K562 (cell line): ENCODE measurements at regions not wholly inside any gene's neighbourhood (a gene's known extent, or its start where the extent isn't known, plus 50 kb on each side); places are given as distances from the start of the nearest gene placed in this dataset.

ENCODE experiments used
- ATAC-seq: fragments of 200-7000 bp; cut with Tn5 transposase; 3 replicates; pipeline ENCODE4 v1.9.1; 2020; ENCODE audit warnings: moderate library complexity
- BruUV-seq: library from RNA; stranded (reverse); fragments of 400-500 nt; replicated peaks from 2 replicates; lab custom pipeline; 2021; lab: Mats Ljungman, UMichigan
- CTCF ChIA-PET: fragments of 300-600 bp; formaldehyde crosslinking; extraction: SDS; loops from one replicate; lab custom pipeline; 2021; ENCODE audit warnings: low intra/inter-chr PET ratio; lab: Yijun Ruan, JAX
- POLR2A ChIA-PET: fragments of 300-600, 350-650 bp; sonication (Branson Sonifier 250); formaldehyde crosslinking; extraction: SDS; loops from one replicate; lab custom pipeline; 2021; ENCODE audit warnings: antibody characterized with exemption, inconsistent platforms; lab: Yijun Ruan, JAX
- DNase-seq, 4 experiments: peaks; one replicate each; pipeline versions ENCODE4 v3.0.0 to v3.0.0-alpha.2; 2011 to 2018; ENCODE audit warnings: low spot score in 3 of 4, mixed read lengths in 3 of 4; ENCODE audit errors: extremely low read depth in 1 of 4
- FAIRE-seq: peaks from 2 replicates; lab custom pipeline; 2011; peaks lifted over from hg19 to GRCh38; lab: Jason Lieb, UNC
- H2AFZ ChIP-seq: 2 replicates; pipeline ENCODE4 v1.6.0; 2011; ENCODE audit warnings: low read depth, low read length, control low read depth, inconsistent platforms
- H3K27ac ChIP-seq: fragments of 200-600 bp; 3 replicates; pipeline ENCODE4 v1.8.0; 2011; ENCODE audit warnings: low read depth, mild to moderate bottlenecking, control low read depth, inconsistent platforms, low read length, moderate library complexity, mixed read lengths; ENCODE audit errors: extremely low read depth
- H3K27me3 ChIP-seq, 2 experiments: fragments of 300-600 bp in 1 of 2; 2 replicates in 1 of 2; 3 replicates in 1 of 2; pipeline versions ENCODE4 v1.6.0 to v1.8.0; 2011; ENCODE audit warnings: inconsistent platforms in 2 of 2, low read length in 2 of 2, mild to moderate bottlenecking in 1 of 2, mixed read lengths in 1 of 2, moderate library complexity in 1 of 2; ENCODE audit not compliant: control insufficient read depth in 2 of 2, insufficient read depth in 2 of 2
- H3K36me3 ChIP-seq: fragments of 300-600 bp; 3 replicates; pipeline ENCODE4 v1.8.0; 2011; ENCODE audit warnings: mild to moderate bottlenecking, low read length, inconsistent platforms; ENCODE audit not compliant: control insufficient read depth, insufficient read depth
- H3K4me1 ChIP-seq, 2 experiments: fragments of 200-600 bp in 1 of 2; replicated peaks in 1 of 2; 2 replicates in 1 of 2; 3 replicates in 1 of 2; pipeline versions ENCODE4 v1.5.1 to v1.8.0; 2011; ENCODE audit warnings: inconsistent platforms in 2 of 2, low read length in 2 of 2, mild to moderate bottlenecking in 1 of 2, mixed read lengths in 1 of 2, moderate library complexity in 1 of 2; ENCODE audit not compliant: control insufficient read depth in 2 of 2, insufficient read depth in 2 of 2
- H3K4me2 ChIP-seq: 2 replicates; pipeline ENCODE4 v1.6.1; 2011; ENCODE audit warnings: low read length, control low read depth, inconsistent platforms, mixed read lengths; ENCODE audit not compliant: insufficient read depth
- H3K4me3 ChIP-seq: fragments of 200-600 bp; sonication (generic), shearing (Covaris generic); 2 replicates; pipeline ENCODE4 v1.5.1; 2016; ENCODE audit warnings: control low read depth, inconsistent platforms
- H3K79me2 ChIP-seq: fragments of 200-600 bp; 3 replicates; pipeline ENCODE4 v1.8.0; 2011; ENCODE audit warnings: low read length, inconsistent platforms; ENCODE audit not compliant: control insufficient read depth, insufficient read depth
- H3K9ac ChIP-seq, 2 experiments: 2 replicates each; pipeline versions ENCODE4 v1.6.0 to v1.6.1; 2011; ENCODE audit warnings: low read depth in 2 of 2, low read length in 2 of 2, control low read depth in 1 of 2, inconsistent platforms in 1 of 2, mild to moderate bottlenecking in 1 of 2, mixed read lengths in 1 of 2; ENCODE audit not compliant: insufficient read depth in 1 of 2
- H3K9me1 ChIP-seq: one replicate; pipeline ENCODE4 v1.6.0; 2011; ENCODE audit warnings: inconsistent platforms, mild to moderate bottlenecking, low read length, moderate library complexity; ENCODE audit not compliant: control insufficient read depth, insufficient read depth
- H3K9me3 ChIP-seq: replicated peaks from 2 replicates; pipeline ENCODE4 v1.5.1; 2011; ENCODE audit warnings: low read depth, low read length, inconsistent platforms; ENCODE audit not compliant: control insufficient read depth, insufficient read depth
- H4K20me1 ChIP-seq: replicated peaks from 2 replicates; pipeline ENCODE4 v1.6.1; 2011; ENCODE audit warnings: low read length, inconsistent platforms, mixed read lengths; ENCODE audit not compliant: control insufficient read depth, insufficient read depth
- BRD9 ChIP-seq: fragments of 450-650 bp; IDR thresholded peaks from 2 replicates; pipeline ENCODE4 v1.6.1; 2018; ENCODE audit warnings: low read depth; ENCODE audit not compliant: partially characterized antibody
- ERF ChIP-seq: fragments of 450-650 bp; formaldehyde crosslinking; IDR thresholded peaks from 2 replicates; pipeline ENCODE4 v1.4.0; 2020; ENCODE audit warnings: mild to moderate bottlenecking, mixed read lengths
- GTF2E2 ChIP-seq: fragments of 200-800 bp; sonication (Bioruptor generic); IDR thresholded peaks from 2 replicates; pipeline ENCODE4 v1.6.1; 2016; ENCODE audit warnings: missing genetic modification characterization, missing compliant biosample characterization
- IRF1 ChIP-seq: sonication (generic); formaldehyde crosslinking; IDR thresholded peaks from 2 replicates; pipeline ENCODE4 v1.8.0; 2022; ENCODE audit warnings: missing genetic modification reagents, mild to moderate bottlenecking, borderline replicate concordance
- MAFG ChIP-seq: fragments of 450-650 bp; conservative IDR thresholded peaks from 2 replicates; pipeline ENCODE4 v1.6.1; 2016; ENCODE audit warnings: missing genetic modification characterization, missing compliant biosample characterization
- MYNN ChIP-seq, 2 experiments: sonication (generic); formaldehyde crosslinking in 1 of 2; IDR thresholded peaks; 2 replicates each; pipeline versions ENCODE4 v1.5.0 to v1.6.1; 2016 to 2020; ENCODE audit warnings: antibody characterized with exemption in 1 of 2, missing genetic modification reagents in 1 of 2
- NFYB ChIP-seq: IDR thresholded peaks from 2 replicates; pipeline ENCODE4 v1.6.1; 2011; ENCODE audit warnings: mild to moderate bottlenecking, moderate library complexity; ENCODE audit not compliant: insufficient read length; ENCODE audit errors: extremely low read depth
- PKNOX1 ChIP-seq: fragments of 450-650 bp; IDR thresholded peaks from 2 replicates; pipeline ENCODE4 v1.6.1; 2016
- RFX7 ChIP-seq: fragments of 250-450 bp; sonication (Bioruptor Pico); IDR thresholded peaks from 2 replicates; pipeline ENCODE4 v1.5.1; 2021; ENCODE audit warnings: mild to moderate bottlenecking
- RNF219 ChIP-seq: fragments of 250-450 bp; sonication (Bioruptor Pico); IDR thresholded peaks from 2 replicates; pipeline ENCODE4 v1.5.0; 2022; ENCODE audit warnings: mild to moderate bottlenecking
- SMARCA4 ChIP-seq: fragments of 450-650 bp; IDR thresholded peaks from 2 replicates; pipeline ENCODE4 v1.6.1; 2016
- VEZF1 ChIP-seq: fragments of 200-800 bp; sonication (Bioruptor generic); IDR thresholded peaks from 2 replicates; pipeline ENCODE4 v1.6.1; 2017; ENCODE audit warnings: missing genetic modification characterization, missing compliant biosample characterization
- ZBTB34 ChIP-seq: fragments of 250-450 bp; sonication (Bioruptor Pico); IDR thresholded peaks from 2 replicates; pipeline ENCODE4 v1.8.0; 2021; ENCODE audit warnings: mild to moderate bottlenecking, moderate library complexity
- ZEB2 ChIP-seq: fragments of 450-650 bp; IDR thresholded peaks from 2 replicates; pipeline ENCODE4 v1.6.1; 2016
- ZNF77 ChIP-seq: fragments of 250-450 bp; sonication (Bioruptor Pico); IDR thresholded peaks from 2 replicates; pipeline ENCODE4 v1.5.0; 2020
- ZNF780A ChIP-seq: fragments of 250-450 bp; sonication (Bioruptor Pico); IDR thresholded peaks from 2 replicates; pipeline ENCODE4 v1.5.0; 2021; ENCODE audit warnings: mild to moderate bottlenecking
- WGBS: fragments of 100-300 bp; shearing (Covaris generic); methylation state at CpG from one replicate; pipeline ENCODE4 v1.1.6; 2016; ENCODE audit warnings: low coverage, mixed read lengths; ENCODE audit not compliant: insufficient coverage; ENCODE audit errors: missing lambda C conversion rate; 5-methylcytosine and 5-hydroxymethylcytosine counted together
- in situ Hi-C: fragments of 300-500 bp; cut with MboI; formaldehyde crosslinking; loops from 4 replicates; pipeline ENCODE4 v1.15.0; 2018; ENCODE audit warnings: inconsistent platforms, mixed read lengths
- intact Hi-C: fragments of 100-400 bp; cut with micrococcal nuclease; formaldehyde crosslinking; loops from 2 replicates; pipeline ENCODE4 v1.14.2; 2022

- FAIRE-seq = no peak
These were observed 1060.1 kb downstream of the ADGRL3 start for GRCh38 chr4:62260254-62260653.

More at GRCh38 chr4:62260254-62260653, 1060.1 kb downstream of the ADGRL3 start:
- Histone ChIP-seq H3K4me3 (no peak overlapping the region), H3K27ac (no peak overlapping the region), H3K9ac (no peak overlapping the region), H3K79me2 (no peaks in the 10 kb centered on the region), H2AFZ (no peak overlapping the region), H3K4me1 (no peaks in the 10 kb centered on the region), H4K20me1 (no peaks in the 10 kb centered on the region), H3K9me1 (no peaks in the 10 kb centered on the region), H3K9me3 (no peaks in the 10 kb centered on the region), H3K4me2 (no peak overlapping the region), H3K27me3 (no peaks in the 10 kb centered on the region), H3K36me3 (no peaks in the 10 kb centered on the region)
- in situ Hi-C loops (no loop called here), intact Hi-C loops (no loop called here)
- TF ChIP-seq ERF (CRISPR knock-in tag) = no peak
- TF ChIP-seq GTF2E2 = no peak
- TF ChIP-seq MAFG = no peak
- no peak for TF ChIP-seq ZBTB34 (CRISPR knock-in tag)
- TF ChIP-seq NFYB = no peak
- TF ChIP-seq SMARCA4 = no peak
- no peak for TF ChIP-seq BRD9
- TF ChIP-seq RFX7 (CRISPR knock-in tag) = no peak
- TF ChIP-seq RNF219 = no peak
- TF ChIP-seq ZNF77 (CRISPR knock-in tag) = no peak
- no peak for TF ChIP-seq VEZF1 (CRISPR knock-in tag)
- TF ChIP-seq PKNOX1 = no peak
- TF ChIP-seq IRF1 (CRISPR knock-in tag) = no peak
- no peak for TF ChIP-seq ZEB2
- no peak for TF ChIP-seq MYNN (IDR thresholded peaks at IDR 0.05)
- no peak for TF ChIP-seq MYNN (CRISPR knock-in tag; IDR thresholded peaks at IDR 0.05)
- no peak for TF ChIP-seq ZNF780A (CRISPR knock-in tag)
- DNase-seq (no peak), ATAC-seq (no peak)
- BruUV-seq = no TSS peak
- POLR2A ChIA-PET = no interaction called here
- WGBS = 0% methylated on average over 3 of the region's 3 CpGs
- CTCF ChIA-PET = no interaction called here
